Prostate gland (tissue), 2 donors: ENCODE measurements at regions not wholly inside any gene's neighbourhood (a gene's known extent, or its start where the extent isn't known, plus 50 kb on each side); places are given as distances from the start of the nearest gene placed in this dataset.
A peak's percentile ranks its signal among the peaks of the same experiment; 100 is the strongest.

ENCODE experiments used
- DNase-seq: peaks from one replicate; pipeline ENCODE4 v3.0.0-alpha.2; 2019; ENCODE audit warnings: low spot score
- H3K27ac ChIP-seq, 2 donors: fragments of 200-600 bp; sonication (generic); 2 replicates each; pipeline ENCODE4 v1.5.1; 2017 to 2019
- H3K27me3 ChIP-seq: fragments of 200-600 bp; sonication (generic); replicated peaks from 2 replicates; pipeline ENCODE4 v1.5.1; 2019; ENCODE audit not compliant: insufficient read depth
- H3K36me3 ChIP-seq, 2 donors: fragments of 200-600 bp; sonication (generic); 1 replicate in 1 of 2; 2 replicates in 1 of 2; pipeline versions ENCODE4 v1.5.1 to v1.8.1; 2017 to 2019
- H3K4me1 ChIP-seq: fragments of 200-600 bp; sonication (generic); replicated peaks from 2 replicates; pipeline ENCODE4 v1.5.1; 2019
- H3K4me3 ChIP-seq, 2 donors: fragments of 200-600 bp; sonication (generic); 2 replicates each; pipeline ENCODE4 v1.5.1; 2017 to 2019
- H3K9me3 ChIP-seq: fragments of 200-600 bp; sonication (generic); 2 replicates; pipeline ENCODE4 v1.5.1; 2017
- CTCF ChIP-seq, 4 experiments: fragments of 200-600 bp in 2 of 4; fragments of 450-650 bp in 2 of 4; sonication (generic) in 2 of 4; IDR thresholded peaks; 1 replicate in 3 of 4; 2 replicates in 1 of 4; pipeline ENCODE4 v1.5.1; 2016 to 2019; ENCODE audit warnings: antibody characterized with exemption in 4 of 4, mild to moderate bottlenecking in 2 of 4, moderate library complexity in 2 of 4
- POLR2A ChIP-seq: fragments of 450-650 bp; IDR thresholded peaks from one replicate; pipeline ENCODE4 v1.6.1; 2016; ENCODE audit warnings: antibody characterized with exemption, mild to moderate bottlenecking
- POLR2AphosphoS5 ChIP-seq: sonication (generic); formaldehyde crosslinking; IDR thresholded peaks from one replicate; pipeline ENCODE4 v1.6.1; 2017; ENCODE audit warnings: antibody characterized with exemption
- WGBS: methylation state at CpG from one replicate; pipeline ENCODE4 v1.1.5; 2018; 5-methylcytosine and 5-hydroxymethylcytosine counted together
- intact Hi-C: fragments of 100-400 bp; cut with DNase I; formaldehyde crosslinking; loops from one replicate; pipeline ENCODE4 v1.14.2; 2022

- TF ChIP-seq POLR2AphosphoS5 (no peak), CTCF (IDR thresholded peaks at IDR 0.05) (no peak), POLR2A (no peak)
- DNase-seq: no peak
- Histone ChIP-seq H3K36me3 (no peaks in the 10 kb centered on the region), H3K27ac (no peak overlapping the region), H3K4me3 (no peak overlapping the region), H3K27me3 (no peaks in the 10 kb centered on the region), H3K9me3 (no peaks in the 10 kb centered on the region), H3K4me1 (no peaks in the 10 kb centered on the region)
- intact Hi-C loops: no loop called here
Observed at GRCh38 chr12:102781117-102781516, 135.9 kb downstream of the PAH start.

- no peak for DNase-seq
- TF ChIP-seq POLR2A: no peak
- no peak for TF ChIP-seq POLR2AphosphoS5
- no peak for TF ChIP-seq CTCF (IDR thresholded peaks at IDR 0.05)
- WGBS: 88% methylated on average over 2 of the region's 2 CpGs
- Histone ChIP-seq H3K27ac (no peak overlapping the region), H3K4me1 (no peaks in the 10 kb centered on the region), H3K27me3 (no peaks in the 10 kb centered on the region), H3K9me3 (no peaks in the 10 kb centered on the region), H3K4me3 (no peak overlapping the region), H3K36me3 (no peaks in the 10 kb centered on the region)
- intact Hi-C loops: no loop called here
Observed at GRCh38 chr12:102776041-102776440, 141.0 kb downstream of the PAH start.

GRCh38 chr12:102769323-102769916 lies 147.6 kb downstream of the PAH start:
- intact Hi-C loops: loop anchor here (5.0 kb wide), 1 partner anchor 827 kb away; no protein-coding TSS in a partner anchor
- H3K27ac ChIP-seq: no peak overlapping the region
- H3K9me3 ChIP-seq: no peaks in the 10 kb centered on the region
- 11% methylated on average over 6 of the region's 6 CpGs for WGBS
- H3K27me3 ChIP-seq: no peaks in the 10 kb centered on the region
- H3K4me3 ChIP-seq: no peak overlapping the region
- no peaks in the 10 kb centered on the region for H3K36me3 ChIP-seq
- H3K4me1 ChIP-seq: no peaks in the 10 kb centered on the region
- TF ChIP-seq CTCF (IDR thresholded peaks at IDR 0.05): peak in 3 of 4 experiments; percentile 27 to 55 (median 50)
- TF ChIP-seq POLR2AphosphoS5: no peak
- DNase-seq: peak; percentile 25

- H3K4me3 ChIP-seq: no peak overlapping the region
- no peaks in the 10 kb centered on the region for H3K9me3 ChIP-seq
- H3K4me1 ChIP-seq: no peaks in the 10 kb centered on the region
- no peak for TF ChIP-seq CTCF (IDR thresholded peaks at IDR 0.05)
- TF ChIP-seq POLR2AphosphoS5: no peak
- no peak for TF ChIP-seq POLR2A
- H3K36me3 ChIP-seq: no peaks in the 10 kb centered on the region
- H3K27me3 ChIP-seq: no peaks in the 10 kb centered on the region
- no peak for DNase-seq
- WGBS: 89% methylated on average over 3 of the region's 3 CpGs
- intact Hi-C loops: loop anchor here (5.0 kb wide), 1 partner anchor 825 kb away; no protein-coding TSS in a partner anchor
- no peak overlapping the region for H3K27ac ChIP-seq
Observed at GRCh38 chr12:102766961-102767360, 150.1 kb downstream of the PAH start.

GRCh38 chr12:102765736-102766135 lies 151.3 kb downstream of the PAH start:
- Histone ChIP-seq H3K27ac (no peak overlapping the region), H3K4me3 (no peak overlapping the region), H3K4me1 (no peaks in the 10 kb centered on the region), H3K36me3 (no peaks in the 10 kb centered on the region), H3K27me3 (no peaks in the 10 kb centered on the region), H3K9me3 (no peaks in the 10 kb centered on the region)
- no peak for TF ChIP-seq CTCF (IDR thresholded peaks at IDR 0.05)
- TF ChIP-seq POLR2AphosphoS5: no peak
- DNase-seq: no peak
- 69% methylated on average over 7 of the region's 7 CpGs for WGBS
- intact Hi-C loops: loop anchor here (5.0 kb wide), 1 partner anchor 823 kb away; no protein-coding TSS in a partner anchor
